HCT116 (cell line): ENCODE measurements at regions not wholly inside any gene's neighbourhood (a gene's known extent, or its start where the extent isn't known, plus 50 kb on each side); places are given as distances from the start of the nearest gene placed in this dataset.

Experiments
- ATAC-seq: fragments of 200-7000 bp; cut with Tn5 transposase; 2 replicates; pipeline ENCODE4 v1.9.1; 2020; ENCODE audit warnings: mild to moderate bottlenecking, moderate library complexity
- BruUV-seq: library from RNA; stranded (reverse); fragments of 400-500 nt; replicated peaks from 2 replicates; lab custom pipeline; 2021; lab: Mats Ljungman, UMichigan
- CTCF ChIA-PET: fragments of 300-600 bp; sonication (Branson Sonifier 250); formaldehyde crosslinking; loops from one replicate; lab custom pipeline; 2021; ENCODE audit warnings: antibody characterized with exemption; lab: Charles Lee
- POLR2A ChIA-PET: fragments of 300-600, 350-600 bp; sonication (Branson Sonifier 250); formaldehyde crosslinking; loops from one replicate; lab custom pipeline; 2021; ENCODE audit warnings: antibody characterized with exemption; lab: Charles Lee
- RAD21 ChIA-PET, 2 experiments: fragments of 300-600 bp; sonication (Branson Sonifier 250); formaldehyde crosslinking; loops; one replicate each; lab custom pipeline; 2023; ENCODE audit warnings: low total read pairs in 2 of 2; ENCODE audit not compliant: uncharacterized antibody in 2 of 2, unreplicated experiment in 2 of 2, low non-redundant PET in 1 of 2; lab: Charles Lee
- DNase-seq: peaks from one replicate; pipeline ENCODE4 v3.0.0-alpha.2; 2010; ENCODE audit warnings: low read depth, low spot score
- H2AFZ ChIP-seq: fragments of 200-600 bp; shearing (Covaris generic), sonication (generic); 2 replicates; pipeline ENCODE4 v1.6.1; 2017; ENCODE audit warnings: low read depth, mixed run types, mixed read lengths, antibody characterized with exemption, low read length; ENCODE audit not compliant: poor library complexity, severe bottlenecking
- H3K27ac ChIP-seq: 2 replicates; pipeline ENCODE4 v1.5.1; 2012; ENCODE audit warnings: low read depth, low read length
- H3K27me3 ChIP-seq: fragments of 200-600 bp; sonication (generic); 2 replicates; pipeline ENCODE4 v1.6.1; 2016; ENCODE audit warnings: mixed run types, low read length, mixed read lengths; ENCODE audit not compliant: insufficient read depth
- H3K36me3 ChIP-seq, 2 experiments: fragments of 200-500 bp in 1 of 2; fragments of 200-600 bp in 1 of 2; sonication (Bioruptor generic) in 1 of 2; sonication (generic) in 1 of 2; 2 replicates each; pipeline versions ENCODE4 v1.5.1 to v1.6.1; 2014 to 2016; ENCODE audit warnings: low read length in 2 of 2, inconsistent platforms in 1 of 2, mixed read lengths in 1 of 2, mixed run types in 1 of 2; ENCODE audit not compliant: insufficient read depth in 2 of 2, control insufficient read depth in 1 of 2
- H3K4me1 ChIP-seq, 2 experiments: fragments of 200-600 bp in 1 of 2; sonication (generic) in 1 of 2; 2 replicates each; pipeline versions ENCODE4 v1.5.1 to v1.6.1; 2012 to 2017; ENCODE audit warnings: low read length in 2 of 2, inconsistent platforms in 1 of 2, mild to moderate bottlenecking in 1 of 2, mixed read lengths in 1 of 2, mixed run types in 1 of 2, moderate library complexity in 1 of 2; ENCODE audit not compliant: insufficient read depth in 2 of 2, control insufficient read depth in 1 of 2
- H3K4me2 ChIP-seq: fragments of 200-600 bp; sonication (generic); 2 replicates; pipeline ENCODE4 v1.6.1; 2017; ENCODE audit warnings: mixed run types, low read length, mixed read lengths
- H3K4me3 ChIP-seq, 2 experiments: fragments of 200-600 bp in 1 of 2; sonication (generic) in 1 of 2; replicated peaks in 1 of 2; 2 replicates each; pipeline ENCODE4 v1.5.1; 2011 to 2016; ENCODE audit warnings: low read length in 2 of 2, control low read depth in 1 of 2, low read depth in 1 of 2, mild to moderate bottlenecking in 1 of 2, mixed read lengths in 1 of 2, mixed run types in 1 of 2
- H3K79me2 ChIP-seq: fragments of 200-600 bp; sonication (generic); 2 replicates; pipeline ENCODE4 v1.6.1; 2017; ENCODE audit warnings: mild to moderate bottlenecking, mixed run types, low read length, moderate library complexity, mixed read lengths; ENCODE audit not compliant: insufficient read depth
- H3K9ac ChIP-seq: fragments of 200-600 bp; sonication (generic); 2 replicates; pipeline ENCODE4 v1.6.1; 2016; ENCODE audit warnings: low read length, mixed read lengths
- H3K9me2 ChIP-seq: fragments of 200-600 bp; sonication (generic), shearing (Covaris generic); 2 replicates; pipeline ENCODE4 v1.6.1; 2017; ENCODE audit warnings: mixed run types, mild to moderate bottlenecking, moderate library complexity; ENCODE audit not compliant: insufficient read depth
- H3K9me3 ChIP-seq, 2 experiments: fragments of 200-500 bp in 1 of 2; fragments of 200-600 bp in 1 of 2; sonication (Bioruptor generic) in 1 of 2; sonication (generic) in 1 of 2; 2 replicates each; pipeline ENCODE4 v1.6.1; 2014 to 2017; ENCODE audit warnings: low read length in 2 of 2, mixed read lengths in 2 of 2, inconsistent platforms in 1 of 2, low read depth in 1 of 2, mild to moderate bottlenecking in 1 of 2, mixed run types in 1 of 2, moderate library complexity in 1 of 2; ENCODE audit not compliant: control insufficient read depth in 1 of 2, insufficient read depth in 1 of 2
- H4K20me1 ChIP-seq: fragments of 200-600 bp; sonication (generic), shearing (Covaris generic); 2 replicates; pipeline ENCODE4 v1.6.1; 2017; ENCODE audit warnings: mixed run types, mild to moderate bottlenecking, moderate library complexity; ENCODE audit not compliant: insufficient read depth
- CEBPB ChIP-seq: IDR thresholded peaks from 2 replicates; pipeline ENCODE4 v1.6.1; 2012; ENCODE audit warnings: low read depth
- EGR1 ChIP-seq: IDR thresholded peaks from 2 replicates; pipeline ENCODE4 v1.6.1; 2012; ENCODE audit warnings: low read depth
- ELF1 ChIP-seq: IDR thresholded peaks from 2 replicates; pipeline ENCODE4 v1.6.1; 2012; ENCODE audit warnings: low read depth, borderline replicate concordance
- EZH2 ChIP-seq: fragments of 200-600 bp; sonication (generic); IDR thresholded peaks from 2 replicates; pipeline ENCODE4 v1.6.1; 2017; ENCODE audit warnings: antibody characterized with exemption, mixed run types
- JUND ChIP-seq: IDR thresholded peaks from 2 replicates; pipeline ENCODE4 v1.6.1; 2012
- POLR2A ChIP-seq: IDR thresholded peaks from 2 replicates; pipeline ENCODE4 v1.7.0; 2011; ENCODE audit warnings: borderline replicate concordance; ENCODE audit not compliant: insufficient read depth, insufficient read length; ENCODE audit errors: extremely low read depth
- RAD21 ChIP-seq: IDR thresholded peaks from 2 replicates; pipeline ENCODE4 v1.6.1; 2012; ENCODE audit warnings: low read depth, mild to moderate bottlenecking
- SIN3A ChIP-seq: IDR thresholded peaks from 2 replicates; pipeline ENCODE4 v1.6.1; 2012; ENCODE audit warnings: low read depth
- SP1 ChIP-seq: IDR thresholded peaks from 2 replicates; pipeline ENCODE4 v1.6.1; 2012; ENCODE audit warnings: low read depth
- ZFX ChIP-seq: fragments of 450-650 bp; IDR thresholded peaks from 2 replicates; pipeline ENCODE4 v1.6.1; 2017
- ZNF274 ChIP-seq: fragments of 200-500 bp; sonication (Bioruptor generic); IDR thresholded peaks from 2 replicates; pipeline ENCODE4 v1.6.1; 2014; ENCODE audit warnings: mild to moderate bottlenecking, low read depth, low read length, inconsistent platforms
- intact Hi-C: fragments of 100-400 bp; cut with micrococcal nuclease; formaldehyde crosslinking; loops from 2 replicates; pipeline ENCODE4 v1.10.0; 2022
- TF ChIP-seq, protein P1 (sequence below): IDR thresholded peaks from 2 replicates; pipeline ENCODE4 v1.6.1; 2012; ENCODE audit warnings: low read depth
- TF ChIP-seq, protein P2 (sequence below): IDR thresholded peaks from 2 replicates; pipeline ENCODE4 v1.6.1; 2012

DNA sequence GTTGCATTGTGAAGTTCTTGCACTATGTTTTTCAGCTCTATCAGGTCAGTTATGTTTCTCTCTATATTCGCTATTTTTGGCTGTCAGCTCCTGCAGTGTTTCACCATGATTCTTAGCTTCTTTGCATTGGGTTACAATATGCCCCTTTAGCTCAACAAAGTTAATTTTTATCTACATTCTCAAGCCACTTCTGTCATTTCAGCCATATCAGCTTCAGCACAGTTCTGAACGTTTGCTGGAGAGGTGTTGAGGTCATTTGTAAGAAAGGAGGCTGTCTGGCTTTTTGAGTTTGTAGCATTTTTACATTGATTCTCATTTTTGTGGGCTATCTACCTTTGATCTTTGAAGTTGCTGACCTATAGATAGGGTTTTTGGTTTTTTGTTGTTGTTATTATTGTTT, 573.2 kb upstream of the RGS18 start (continued):
- TF ChIP-seq, protein P1, sequence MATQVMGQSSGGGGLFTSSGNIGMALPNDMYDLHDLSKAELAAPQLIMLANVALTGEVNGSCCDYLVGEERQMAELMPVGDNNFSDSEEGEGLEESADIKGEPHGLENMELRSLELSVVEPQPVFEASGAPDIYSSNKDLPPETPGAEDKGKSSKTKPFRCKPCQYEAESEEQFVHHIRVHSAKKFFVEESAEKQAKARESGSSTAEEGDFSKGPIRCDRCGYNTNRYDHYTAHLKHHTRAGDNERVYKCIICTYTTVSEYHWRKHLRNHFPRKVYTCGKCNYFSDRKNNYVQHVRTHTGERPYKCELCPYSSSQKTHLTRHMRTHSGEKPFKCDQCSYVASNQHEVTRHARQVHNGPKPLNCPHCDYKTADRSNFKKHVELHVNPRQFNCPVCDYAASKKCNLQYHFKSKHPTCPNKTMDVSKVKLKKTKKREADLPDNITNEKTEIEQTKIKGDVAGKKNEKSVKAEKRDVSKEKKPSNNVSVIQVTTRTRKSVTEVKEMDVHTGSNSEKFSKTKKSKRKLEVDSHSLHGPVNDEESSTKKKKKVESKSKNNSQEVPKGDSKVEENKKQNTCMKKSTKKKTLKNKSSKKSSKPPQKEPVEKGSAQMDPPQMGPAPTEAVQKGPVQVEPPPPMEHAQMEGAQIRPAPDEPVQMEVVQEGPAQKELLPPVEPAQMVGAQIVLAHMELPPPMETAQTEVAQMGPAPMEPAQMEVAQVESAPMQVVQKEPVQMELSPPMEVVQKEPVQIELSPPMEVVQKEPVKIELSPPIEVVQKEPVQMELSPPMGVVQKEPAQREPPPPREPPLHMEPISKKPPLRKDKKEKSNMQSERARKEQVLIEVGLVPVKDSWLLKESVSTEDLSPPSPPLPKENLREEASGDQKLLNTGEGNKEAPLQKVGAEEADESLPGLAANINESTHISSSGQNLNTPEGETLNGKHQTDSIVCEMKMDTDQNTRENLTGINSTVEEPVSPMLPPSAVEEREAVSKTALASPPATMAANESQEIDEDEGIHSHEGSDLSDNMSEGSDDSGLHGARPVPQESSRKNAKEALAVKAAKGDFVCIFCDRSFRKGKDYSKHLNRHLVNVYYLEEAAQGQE = no peak
- no peak for TF ChIP-seq EGR1
- no peak for TF ChIP-seq JUND

DNA sequence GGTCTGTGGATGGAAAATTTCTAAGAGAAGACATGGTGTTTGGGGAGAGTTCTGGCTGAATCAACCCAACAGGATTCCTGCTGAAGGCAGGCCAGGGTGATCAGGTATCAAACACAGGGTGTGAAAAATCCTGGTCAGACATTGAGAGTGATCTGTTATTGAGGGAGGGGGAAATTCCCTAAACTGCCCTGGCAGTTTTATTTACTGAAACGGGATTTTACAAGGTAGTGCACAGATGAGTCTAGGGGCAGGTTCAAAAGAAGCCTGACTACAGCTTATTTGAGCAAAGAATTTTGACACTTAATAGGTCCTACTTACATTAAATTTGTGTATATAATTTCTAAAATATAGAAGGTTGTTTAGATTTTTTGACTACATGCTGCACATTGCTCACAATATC, 569.4 kb upstream of the RGS18 start:
- no TSS peak for BruUV-seq
- Histone ChIP-seq H3K9me3 (no peaks in the 10 kb centered on the region), H2AFZ (no peak overlapping the region), H3K4me2 (no peak overlapping the region), H3K4me1 (no peaks in the 10 kb centered on the region), H3K27ac (no peak overlapping the region), H3K9me2 (no peaks in the 10 kb centered on the region), H4K20me1 (no peaks in the 10 kb centered on the region), H3K36me3 (no peaks in the 10 kb centered on the region), H3K27me3 (no peaks in the 10 kb centered on the region), H3K4me3 (no peak overlapping the region), H3K9ac (no peak overlapping the region), H3K79me2 (no peaks in the 10 kb centered on the region)
- ATAC-seq (no peak), DNase-seq (no peak)
- TF ChIP-seq RAD21 (no peak), SIN3A (no peak), SP1 (no peak), ELF1 (no peak), EZH2 (no peak), CEBPB (no peak), ZFX (no peak), POLR2A (no peak), ZNF274 (no peak)
- TF ChIP-seq, protein P2, sequence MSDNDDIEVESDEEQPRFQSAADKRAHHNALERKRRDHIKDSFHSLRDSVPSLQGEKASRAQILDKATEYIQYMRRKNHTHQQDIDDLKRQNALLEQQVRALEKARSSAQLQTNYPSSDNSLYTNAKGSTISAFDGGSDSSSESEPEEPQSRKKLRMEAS = no peak
- ChIA-PET CTCF (no interaction called here), RAD21 (no interaction called here), POLR2A (no interaction called here)
- intact Hi-C loops = no loop called here
